Hematopoietic multipotent progenitor cell treated with erythropoietin and hydrocortisone succinate and interleukin-3 and kit ligand, for 4 days (in vitro differentiated cells): ENCODE measurements at regions not wholly inside any gene's neighbourhood (a gene's known extent, or its start where the extent isn't known, plus 50 kb on each side); places are given as distances from the start of the nearest gene placed in this dataset.

Experiments used
- DNase-seq: peaks from one replicate; pipeline ENCODE4 v3.0.0-alpha.2; 2015

DNA sequence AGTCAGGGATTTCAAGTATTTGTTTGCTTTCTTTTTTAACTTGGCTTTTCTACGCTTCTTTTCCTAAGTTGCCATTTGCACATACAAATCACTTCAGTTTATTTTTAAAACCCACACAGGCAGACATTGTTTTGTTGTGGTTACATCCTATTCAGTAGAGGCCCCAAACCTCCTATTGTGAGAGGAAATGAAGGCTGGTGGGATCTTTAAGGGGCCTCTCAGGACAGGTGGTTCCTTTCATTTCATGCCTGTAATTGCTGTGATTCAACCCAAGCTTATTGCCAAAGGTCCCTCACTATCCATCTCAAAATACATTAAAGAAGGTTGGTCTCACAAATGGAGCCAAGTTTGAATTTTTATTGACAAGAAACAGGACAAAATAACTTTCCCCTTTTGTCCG, 257.1 kb downstream of the ADAMTS20 start:
- DNase-seq: no peak

DNA sequence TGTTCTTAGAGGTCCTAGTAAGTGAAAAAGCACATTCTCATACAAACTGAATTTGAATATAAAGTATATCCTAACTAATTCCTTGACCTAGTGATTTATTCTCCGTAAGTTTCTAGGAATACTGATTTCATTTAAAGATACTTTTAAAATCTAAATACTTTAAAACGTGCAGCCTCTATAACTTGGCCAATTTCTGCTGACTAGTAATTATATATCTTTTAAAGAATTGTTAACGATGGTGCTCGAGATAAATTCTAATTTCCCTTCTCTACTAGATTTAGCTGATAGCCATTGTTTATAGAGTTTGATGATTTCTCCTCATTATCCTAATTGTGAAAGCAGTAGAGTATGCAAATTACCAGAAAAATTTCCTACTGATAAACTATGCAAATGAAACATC, 257.9 kb downstream of the ADAMTS20 start:
- DNase-seq: no peak

DNA sequence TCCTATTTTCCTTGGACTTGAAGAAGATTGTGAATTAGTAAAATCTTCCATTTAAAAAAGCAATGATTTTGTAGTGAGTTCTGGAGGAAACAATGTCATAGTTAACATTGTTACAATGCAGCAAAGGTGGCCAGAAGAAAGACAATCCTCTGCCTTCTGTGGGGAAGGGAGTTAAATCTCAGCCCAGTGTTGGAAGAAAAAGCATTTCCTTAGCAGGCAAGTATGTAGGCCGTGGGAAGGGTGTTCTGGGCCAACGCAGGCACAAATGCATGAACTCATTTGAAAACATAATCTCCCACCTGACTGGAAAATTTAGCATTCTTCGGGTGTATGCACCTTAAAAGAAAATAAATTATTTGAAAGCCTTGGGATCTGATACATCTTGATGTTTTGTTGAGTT, 258.6 kb downstream of the ADAMTS20 start:
- DNase-seq: no peak

DNA sequence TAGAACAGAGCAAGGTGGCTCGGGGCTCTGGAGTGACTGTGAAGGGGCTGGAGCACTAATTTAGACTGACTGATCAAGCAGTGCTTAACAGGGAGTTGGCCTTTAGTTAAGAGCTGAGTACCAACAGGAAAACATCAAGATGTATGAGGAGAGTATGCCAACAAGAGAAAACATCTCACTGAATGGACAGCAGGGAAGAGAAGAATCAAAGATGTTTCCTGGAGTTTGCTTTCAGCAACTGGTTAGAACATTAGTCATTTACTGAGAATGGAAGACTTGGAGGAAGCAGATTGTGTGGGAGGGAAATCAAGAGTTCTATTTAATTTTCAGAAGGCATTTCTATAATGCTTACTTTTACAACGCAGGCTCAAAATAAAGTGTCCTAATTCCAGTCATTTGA, 259.3 kb downstream of the ADAMTS20 start:
- no peak for DNase-seq

DNA sequence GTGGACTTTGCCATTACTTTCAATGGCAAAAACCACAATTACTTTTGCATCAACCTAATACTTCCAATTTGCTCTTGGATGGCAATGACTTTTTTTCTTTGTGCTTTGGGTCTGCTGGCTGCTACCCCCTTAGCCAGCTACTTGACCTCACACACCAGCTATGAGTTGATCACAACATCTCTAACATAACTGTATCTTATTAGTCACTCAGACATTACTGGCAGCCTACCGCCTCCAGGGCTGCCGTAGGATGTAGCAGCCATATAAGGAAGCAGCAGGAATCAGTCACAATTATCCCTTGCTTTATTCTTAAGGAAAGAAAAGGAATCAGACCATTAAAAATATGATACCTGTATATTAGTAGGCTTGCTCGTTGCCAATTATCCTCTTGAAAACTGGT, 260.5 kb downstream of the ADAMTS20 start:
- no peak for DNase-seq

DNA sequence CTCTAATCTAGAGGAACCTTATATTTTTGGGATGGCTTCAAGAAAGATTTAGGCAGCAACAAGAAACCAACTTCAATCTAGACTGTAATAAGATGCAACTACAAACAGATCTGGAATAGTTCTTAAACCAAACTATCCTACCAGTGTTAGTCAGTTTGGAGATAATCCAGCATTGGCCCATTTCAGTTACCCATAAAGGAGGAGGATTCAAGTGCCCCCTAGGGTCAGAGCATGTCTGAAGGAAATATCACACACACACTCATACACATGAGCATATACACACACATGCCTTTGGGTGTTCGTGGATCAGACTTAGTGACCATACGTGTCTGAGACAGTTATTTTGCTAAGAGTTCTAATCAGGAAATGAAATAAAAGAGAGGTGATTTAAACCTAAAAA, 261.2 kb downstream of the ADAMTS20 start:
- DNase-seq: no peak

DNA sequence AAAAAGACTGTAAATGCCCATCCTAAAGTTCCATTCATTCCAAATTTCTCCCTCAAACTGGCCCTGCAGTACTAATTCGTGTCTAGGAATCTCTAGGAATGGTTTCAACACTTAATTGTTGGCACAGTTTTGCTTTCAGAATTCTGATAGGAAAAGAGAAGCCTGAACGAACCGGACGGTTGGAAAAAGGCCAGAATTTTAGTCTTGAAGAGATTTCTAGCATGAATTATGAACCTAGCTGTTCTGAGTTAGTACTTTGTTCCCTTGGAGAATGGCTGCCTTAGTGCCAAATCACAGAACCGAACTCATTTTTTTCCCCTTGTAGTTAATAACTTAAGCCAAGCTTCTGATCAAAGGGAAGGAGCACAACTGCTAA, 262.6 kb downstream of the ADAMTS20 start:
- no peak for DNase-seq

DNA sequence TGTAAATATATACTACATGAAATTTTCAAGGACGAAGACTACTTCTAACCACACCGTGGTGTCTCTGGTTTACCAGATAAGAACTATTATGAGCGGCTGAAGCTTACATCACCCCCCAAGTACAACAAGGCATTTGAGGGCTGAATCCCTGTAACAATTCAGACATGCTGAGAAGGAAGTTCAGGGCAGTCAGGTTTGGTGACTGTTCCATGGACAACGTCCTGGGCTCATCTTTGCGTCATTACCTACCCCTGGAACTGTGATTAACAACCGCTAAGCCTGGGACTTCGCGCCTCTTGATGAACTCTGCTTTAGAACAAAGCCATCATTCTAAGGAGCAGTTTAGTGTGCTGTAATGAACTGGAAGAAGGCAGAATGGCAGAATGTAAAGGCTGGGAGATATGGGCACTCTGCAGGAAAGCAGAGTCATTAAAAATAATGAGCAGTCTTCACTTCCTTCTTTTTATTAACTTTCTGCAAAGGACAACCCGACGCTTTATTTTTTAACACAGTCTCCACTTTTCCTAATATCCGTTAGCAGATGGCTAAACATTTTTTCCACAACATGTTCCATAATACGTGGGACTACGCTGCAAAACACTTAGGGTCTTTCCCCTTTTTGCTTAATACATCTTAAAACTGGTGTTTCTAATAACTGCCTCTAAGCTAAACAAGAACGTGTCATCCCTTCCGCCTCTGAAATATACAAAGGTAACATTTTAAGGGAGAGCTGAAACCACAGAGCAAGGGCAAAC, 263.2 kb downstream of the ADAMTS20 start:
- peak; percentile 59 for DNase-seq

DNA sequence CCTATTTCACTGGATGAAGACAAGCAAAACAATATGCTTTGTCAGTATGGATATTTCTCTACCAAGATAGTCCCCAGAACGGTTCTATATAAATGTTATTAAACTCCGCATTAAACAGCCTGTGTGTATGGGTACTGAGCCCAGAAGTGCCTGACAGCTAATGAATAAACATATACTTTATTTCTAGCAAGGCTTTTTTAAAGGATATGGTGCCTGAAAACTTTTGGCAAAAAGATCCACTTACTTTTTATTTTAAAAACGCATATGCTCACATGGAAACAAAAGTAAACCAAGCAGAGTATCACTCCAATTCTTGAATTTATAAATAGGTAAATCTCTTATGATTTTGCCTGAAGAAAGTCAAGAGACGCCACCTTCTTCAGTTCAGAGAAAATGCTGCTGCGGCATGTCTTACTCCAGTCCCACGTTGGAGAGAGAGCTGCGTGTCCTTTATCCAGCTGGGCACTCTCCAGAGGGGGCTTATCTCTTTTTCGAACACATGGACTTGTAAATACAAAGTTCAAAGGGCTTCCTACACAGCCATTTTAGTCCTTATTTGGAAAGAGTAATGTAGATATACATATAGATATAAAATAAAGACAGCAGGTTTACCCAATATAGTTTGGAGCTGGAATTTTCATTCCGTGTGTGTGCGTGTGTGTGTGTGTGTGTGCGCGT, 264.2 kb downstream of the ADAMTS20 start:
- DNase-seq: no peak

DNA sequence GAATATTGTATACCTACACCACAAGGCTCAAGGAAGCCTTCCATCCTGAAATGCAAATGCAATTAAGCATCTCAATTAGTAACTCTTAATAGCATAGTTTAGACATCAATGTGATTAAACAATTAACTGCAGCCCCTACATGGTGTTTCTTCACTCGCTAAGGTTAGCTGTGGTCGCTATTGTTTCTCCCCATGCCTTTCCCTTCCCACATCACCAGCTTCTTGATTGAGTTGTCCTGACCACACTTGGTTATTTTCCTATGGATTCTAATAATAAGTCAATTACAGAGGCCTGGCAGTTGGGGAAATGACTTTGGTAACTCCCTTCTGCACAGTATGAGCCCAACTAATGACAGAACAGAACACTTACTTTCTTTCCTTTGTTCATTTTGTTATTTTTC, 265.0 kb downstream of the ADAMTS20 start:
- DNase-seq: no peak

DNA sequence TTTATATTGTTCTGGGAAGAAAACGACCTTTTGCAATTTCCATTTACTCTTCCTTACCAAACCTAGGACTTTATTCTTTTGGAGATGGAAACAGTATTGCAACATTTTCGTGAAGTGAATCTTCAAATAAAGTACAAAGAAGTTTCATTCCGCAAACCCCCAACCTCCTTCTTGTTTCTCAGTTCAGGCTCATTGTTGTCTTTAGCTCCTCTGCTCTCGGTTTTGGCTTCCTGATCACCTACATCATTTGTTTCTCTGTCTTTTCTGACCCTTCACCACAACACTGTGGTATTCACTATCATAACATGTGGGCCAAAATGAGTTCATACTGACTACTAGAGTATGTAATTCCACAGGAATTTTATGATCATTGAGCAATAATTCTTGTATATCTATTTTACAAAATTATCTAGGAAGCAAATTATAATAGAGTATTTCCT, 266.8 kb downstream of the ADAMTS20 start:
- no peak for DNase-seq

DNA sequence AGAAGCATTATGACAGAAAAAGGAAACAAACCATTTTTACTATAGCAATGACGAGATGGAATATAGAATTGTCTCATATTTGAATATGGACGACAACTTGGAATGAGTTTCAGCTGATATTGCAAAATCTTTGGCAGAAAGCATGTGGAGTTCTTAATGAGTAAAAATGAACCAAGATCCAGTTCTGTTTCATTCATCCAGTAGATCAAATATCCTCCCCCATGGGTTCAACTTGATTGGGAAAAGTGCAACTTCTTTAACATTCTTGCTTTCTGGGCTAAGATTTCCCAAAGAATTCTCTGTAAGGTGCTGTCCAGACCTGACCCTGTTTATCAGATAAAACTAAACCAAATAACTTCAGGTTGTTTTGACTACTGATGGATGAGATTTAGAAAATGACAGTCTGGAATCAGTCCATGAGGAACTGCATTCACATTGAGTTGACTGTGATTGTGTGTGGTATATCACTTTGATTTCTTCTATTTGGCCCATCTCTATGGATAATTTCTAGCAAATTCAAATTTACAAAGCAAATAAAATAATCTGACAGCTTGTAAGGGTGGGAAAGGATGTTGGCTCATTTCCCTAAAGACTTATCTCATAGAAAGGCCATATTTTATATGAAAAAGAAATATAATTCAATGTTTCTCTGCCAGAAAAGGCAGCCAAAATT, 267.4 kb downstream of the ADAMTS20 start:
- no peak for DNase-seq

DNA sequence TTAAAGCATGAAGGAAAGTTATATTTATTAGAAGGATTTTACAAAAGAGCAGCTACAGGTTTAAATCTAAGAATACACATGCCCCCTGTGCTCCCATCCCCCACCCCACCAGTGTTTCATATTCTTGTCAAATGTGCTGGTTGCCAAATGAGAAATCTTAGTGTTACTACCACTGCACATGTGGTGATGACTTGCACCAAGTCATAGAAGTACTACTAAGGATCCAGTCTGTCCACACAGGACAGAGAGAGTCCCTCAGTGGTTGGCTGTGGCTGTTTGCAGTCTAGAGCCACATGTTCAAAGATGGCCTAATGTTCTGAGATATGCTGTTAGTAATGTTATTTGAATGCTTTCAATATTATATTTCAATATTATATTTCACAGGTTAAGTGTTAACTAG, 268.8 kb downstream of the ADAMTS20 start:
- DNase-seq: no peak

DNA sequence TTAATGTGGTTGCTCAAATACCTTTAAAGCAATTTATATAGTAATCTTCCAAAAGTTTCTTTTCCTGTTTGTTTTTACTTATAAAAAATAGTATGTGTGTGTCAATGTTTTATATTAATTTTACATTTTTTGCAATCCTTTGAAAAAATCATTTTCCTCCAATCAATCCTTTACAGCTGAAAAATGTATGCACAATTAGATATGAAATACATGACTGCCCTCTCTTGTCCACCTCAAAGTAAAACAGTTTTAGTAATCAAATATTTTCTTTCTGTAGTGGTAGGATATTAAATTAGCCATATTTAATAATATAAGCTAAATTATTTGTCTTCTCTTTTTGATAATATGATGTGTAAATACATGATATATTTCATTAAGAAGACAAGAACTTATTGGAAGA, 269.9 kb downstream of the ADAMTS20 start:
- peak; percentile 25 for DNase-seq

DNA sequence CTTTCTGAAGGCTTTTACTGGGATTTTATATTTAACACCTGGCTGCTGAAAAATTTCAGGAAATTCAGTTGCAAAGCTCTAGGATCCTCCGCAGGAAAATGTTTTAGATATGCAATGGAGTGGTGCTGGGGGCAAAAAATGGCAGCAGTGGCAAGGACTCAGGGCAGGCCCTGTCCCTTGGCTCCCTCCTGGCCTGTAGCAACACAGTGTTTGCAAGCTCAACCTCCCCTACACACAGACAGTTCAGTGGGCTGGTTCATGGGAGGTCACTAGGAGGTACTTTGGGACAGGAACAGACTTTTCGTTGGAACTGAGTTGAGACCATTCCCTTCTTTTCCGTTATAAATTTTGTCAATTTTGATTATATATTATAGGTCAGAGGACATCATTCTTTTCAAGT, 270.4 kb downstream of the ADAMTS20 start:
- no peak for DNase-seq

DNA sequence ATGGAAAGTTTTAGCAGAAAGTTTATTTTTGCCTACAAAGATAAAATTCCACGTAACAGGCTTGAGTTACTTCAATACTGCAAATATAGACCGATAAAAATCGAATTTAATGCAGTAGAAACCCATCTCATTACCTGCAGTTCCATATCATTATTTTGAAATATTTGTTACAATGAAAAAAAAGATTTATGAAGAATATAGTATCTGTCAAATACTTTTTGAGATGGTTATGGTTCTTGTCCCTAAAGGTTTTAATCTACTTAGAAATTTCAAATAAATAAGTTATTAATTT, 273.5 kb downstream of the ADAMTS20 start:
- no peak for DNase-seq

DNA sequence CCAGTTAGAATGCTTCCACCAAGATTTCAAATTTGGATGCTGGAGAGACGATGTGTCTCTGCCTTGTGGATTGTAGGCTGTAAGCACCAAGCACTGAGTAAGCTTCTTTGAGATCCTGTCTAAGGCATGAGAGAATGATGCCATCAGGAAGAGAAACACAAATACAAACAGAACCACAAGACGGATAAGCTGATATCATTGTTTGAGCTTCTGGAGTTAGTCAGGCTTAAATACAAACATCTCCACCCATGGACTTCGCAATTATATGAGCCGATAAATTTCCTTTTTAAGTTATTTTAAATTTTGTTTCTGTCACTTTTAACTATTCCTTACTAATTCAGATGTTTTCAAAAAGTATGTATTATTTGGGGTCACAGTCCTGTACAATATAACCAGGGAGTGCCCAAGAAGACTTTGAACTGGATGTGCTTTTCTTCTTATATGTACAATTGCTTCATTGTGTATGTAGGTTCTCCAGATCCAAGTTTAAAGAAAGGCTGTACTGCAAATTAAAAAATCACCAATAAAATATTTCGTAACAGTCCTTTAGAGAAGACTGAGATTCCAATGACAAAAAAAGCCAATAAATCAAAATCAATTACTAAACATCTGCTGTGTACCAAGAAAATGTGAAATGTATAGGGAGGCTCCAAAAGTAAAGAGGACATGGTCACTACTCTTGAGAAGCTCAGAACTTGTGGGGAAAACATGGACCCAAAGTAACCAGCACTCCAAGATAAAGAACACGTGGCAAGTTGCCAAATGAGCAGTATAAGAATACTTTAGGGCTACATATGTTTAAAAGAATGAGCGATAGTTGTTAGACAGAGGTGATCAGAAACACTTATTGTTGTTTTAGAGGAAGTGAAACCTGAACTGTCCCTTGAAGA, 274.1 kb downstream of the ADAMTS20 start:
- peak; percentile 3 for DNase-seq

DNA sequence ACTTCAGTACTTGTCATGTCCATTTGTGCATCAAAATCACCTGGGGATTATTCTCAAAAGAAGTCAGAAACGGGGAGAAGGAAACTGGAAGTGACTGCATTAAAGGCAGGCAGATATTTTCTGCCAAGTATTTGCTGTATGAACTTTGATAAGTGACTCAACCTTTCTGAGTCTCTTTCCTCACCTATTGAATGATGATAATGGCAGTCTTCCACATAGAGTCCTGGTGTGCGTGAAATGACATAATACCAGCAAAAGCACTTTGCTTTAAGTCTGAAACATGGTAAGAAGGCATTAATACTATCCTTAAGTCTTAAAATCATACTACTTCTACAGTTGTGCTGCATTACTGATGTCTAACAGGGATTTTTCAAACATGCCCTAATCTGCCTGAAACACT, 278.5 kb downstream of the ADAMTS20 start:
- DNase-seq: no peak

DNA sequence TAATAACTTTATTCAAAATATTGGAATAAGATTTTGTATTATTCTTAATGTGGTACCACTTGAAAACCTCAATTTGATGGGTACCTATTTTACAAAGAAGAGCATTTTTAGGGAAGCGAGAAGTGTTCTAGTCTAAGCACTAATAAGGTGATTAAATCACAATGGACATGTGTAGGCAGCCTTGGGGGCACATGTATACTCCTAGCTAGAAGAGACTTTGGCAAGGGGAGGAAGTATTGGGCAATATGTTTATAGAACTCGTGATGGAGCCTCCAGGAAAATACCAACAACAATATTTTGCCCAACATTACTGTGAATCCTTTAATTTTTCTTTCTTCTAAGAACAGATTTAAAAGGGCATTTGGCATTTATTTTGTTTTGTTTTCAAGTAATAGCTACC, 280.3 kb downstream of the ADAMTS20 start:
- DNase-seq: no peak

DNA sequence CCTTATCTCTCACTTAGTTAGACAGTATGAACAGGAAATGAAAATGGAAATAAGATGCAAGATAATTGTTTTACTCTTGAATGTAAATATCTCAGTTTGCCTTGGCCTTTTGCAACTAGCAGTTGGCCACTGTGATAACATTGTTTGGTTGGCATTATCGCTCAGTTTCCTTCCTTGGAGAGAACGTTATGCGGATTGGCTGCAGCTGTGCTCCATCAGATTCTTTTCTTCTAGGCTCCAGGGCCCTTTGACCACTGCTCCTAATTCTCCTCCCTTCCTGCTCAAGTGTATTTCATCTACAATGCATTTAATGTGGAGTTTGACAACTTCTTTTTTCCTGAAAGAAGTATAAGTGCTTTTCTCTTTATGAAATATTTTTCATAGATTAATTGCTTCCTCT, 284.2 kb downstream of the ADAMTS20 start:
- peak; percentile 56 for DNase-seq

DNA sequence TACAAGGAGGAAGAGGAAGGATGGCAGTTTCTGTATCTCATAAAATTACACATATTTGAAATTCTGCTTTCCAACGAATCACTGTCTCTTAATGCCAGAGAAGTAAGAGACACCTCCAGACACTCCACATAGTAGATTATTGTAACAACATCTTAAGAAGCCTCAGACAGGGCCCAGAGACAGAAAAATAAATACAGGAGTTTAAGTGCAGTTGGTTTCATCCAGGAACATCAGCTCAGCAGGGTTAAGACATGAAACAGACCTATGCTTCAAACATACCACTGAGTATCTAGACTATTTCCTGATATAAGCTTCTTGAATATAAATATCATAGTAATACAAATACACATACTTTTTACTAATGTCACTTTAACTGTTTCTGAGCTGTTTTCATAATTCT, 290.3 kb downstream of the ADAMTS20 start:
- no peak for DNase-seq

DNA sequence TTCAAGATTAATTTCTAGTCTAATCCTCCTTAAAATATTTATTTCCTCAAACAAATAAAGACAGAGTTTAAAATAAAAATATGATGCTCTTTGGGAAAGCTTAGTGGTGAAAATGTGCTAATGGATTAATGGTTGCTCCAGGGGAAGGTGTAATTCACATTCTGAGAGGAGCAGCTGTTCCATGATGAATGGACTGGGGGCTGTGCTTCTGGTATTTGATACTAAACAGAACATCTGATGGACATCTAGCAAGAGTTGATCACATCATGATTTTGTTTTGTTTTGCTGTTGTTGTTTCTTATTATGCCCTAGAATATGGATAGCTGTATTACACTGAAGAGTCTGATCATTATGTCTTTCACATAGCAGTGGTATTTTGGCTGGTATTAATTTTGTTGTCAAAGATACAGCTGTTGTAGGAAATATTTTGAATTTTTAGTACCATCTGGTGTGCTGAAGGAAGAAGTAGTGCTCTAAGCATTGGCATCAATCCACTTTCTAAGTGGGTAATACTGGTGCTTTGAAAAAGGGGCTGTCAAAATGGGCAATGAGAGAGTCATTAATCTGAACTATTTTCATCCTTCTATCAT, 296.4 kb downstream of the ADAMTS20 start:
- no peak for DNase-seq

DNA sequence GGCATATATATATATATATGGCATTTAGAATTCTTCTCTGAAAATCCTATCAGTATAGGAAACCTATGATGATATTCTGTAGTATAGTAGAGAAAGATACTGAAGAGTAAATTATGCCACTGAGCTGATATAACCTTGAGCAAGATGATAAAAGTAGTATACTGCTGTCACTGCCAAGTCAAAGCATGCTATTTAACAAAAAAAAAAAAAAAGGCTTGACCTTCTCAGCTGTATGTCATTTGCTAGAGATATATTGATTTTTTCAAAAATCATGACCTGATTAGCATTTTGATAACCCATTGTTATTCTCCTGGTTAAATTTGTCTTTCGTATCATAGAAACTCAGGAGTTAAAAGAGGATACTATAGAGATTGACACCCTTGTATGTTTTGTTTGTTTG, 299.4 kb downstream of the ADAMTS20 start:
- no peak for DNase-seq
